ENCODE measurements at regions not wholly inside any gene's neighbourhood (a gene's known extent, or its start where the extent isn't known, plus 50 kb on each side); places are given as distances from the start of the nearest gene placed in this dataset.

DNA sequence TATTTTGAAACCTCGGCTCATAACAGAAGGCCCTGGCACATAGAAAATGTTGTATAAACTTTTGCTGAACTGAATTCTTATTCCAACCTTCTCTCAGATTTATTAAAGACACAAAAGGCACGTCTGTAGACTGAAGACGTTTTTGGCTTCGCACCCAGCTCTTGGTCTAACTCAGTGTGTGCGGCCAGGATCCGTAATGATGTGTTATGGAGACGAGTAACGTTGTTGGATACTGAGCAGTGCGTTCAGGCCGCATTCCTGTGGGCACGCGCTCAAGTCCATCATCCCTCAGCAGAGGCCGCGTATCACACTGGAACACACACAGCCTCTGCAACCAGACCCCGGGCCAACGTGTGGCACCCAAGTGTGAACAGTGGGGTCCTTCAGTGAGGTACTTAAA, 154.8 kb upstream of the RAB4A start:
- peaks cover 15% of the 10 kb centered on the region for H3K27me3 Mint-ChIP-seq (ENCODE audit: unreplicated experiment)
- H3K36me3 Mint-ChIP-seq (ENCODE audit: unreplicated experiment) = no peaks in the 10 kb centered on the region
- TF ChIP-seq, protein P1, sequence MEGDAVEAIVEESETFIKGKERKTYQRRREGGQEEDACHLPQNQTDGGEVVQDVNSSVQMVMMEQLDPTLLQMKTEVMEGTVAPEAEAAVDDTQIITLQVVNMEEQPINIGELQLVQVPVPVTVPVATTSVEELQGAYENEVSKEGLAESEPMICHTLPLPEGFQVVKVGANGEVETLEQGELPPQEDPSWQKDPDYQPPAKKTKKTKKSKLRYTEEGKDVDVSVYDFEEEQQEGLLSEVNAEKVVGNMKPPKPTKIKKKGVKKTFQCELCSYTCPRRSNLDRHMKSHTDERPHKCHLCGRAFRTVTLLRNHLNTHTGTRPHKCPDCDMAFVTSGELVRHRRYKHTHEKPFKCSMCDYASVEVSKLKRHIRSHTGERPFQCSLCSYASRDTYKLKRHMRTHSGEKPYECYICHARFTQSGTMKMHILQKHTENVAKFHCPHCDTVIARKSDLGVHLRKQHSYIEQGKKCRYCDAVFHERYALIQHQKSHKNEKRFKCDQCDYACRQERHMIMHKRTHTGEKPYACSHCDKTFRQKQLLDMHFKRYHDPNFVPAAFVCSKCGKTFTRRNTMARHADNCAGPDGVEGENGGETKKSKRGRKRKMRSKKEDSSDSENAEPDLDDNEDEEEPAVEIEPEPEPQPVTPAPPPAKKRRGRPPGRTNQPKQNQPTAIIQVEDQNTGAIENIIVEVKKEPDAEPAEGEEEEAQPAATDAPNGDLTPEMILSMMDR (IDR thresholded peaks at IDR 0.05) = no peak
- H3K4me1 Mint-ChIP-seq (ENCODE audit: unreplicated experiment) = no peaks in the 10 kb centered on the region
- no peak for DNase-seq (ENCODE audit: extremely low spot score, unreplicated experiment)
- no peak overlapping the region for H3K4me3 Mint-ChIP-seq (ENCODE audit: unreplicated experiment)
- no peak overlapping the region for H3K27ac Mint-ChIP-seq (ENCODE audit: unreplicated experiment)
- H3K9me3 Mint-ChIP-seq (ENCODE audit: unreplicated experiment) = peaks cover 4% of the 10 kb centered on the region

DNA sequence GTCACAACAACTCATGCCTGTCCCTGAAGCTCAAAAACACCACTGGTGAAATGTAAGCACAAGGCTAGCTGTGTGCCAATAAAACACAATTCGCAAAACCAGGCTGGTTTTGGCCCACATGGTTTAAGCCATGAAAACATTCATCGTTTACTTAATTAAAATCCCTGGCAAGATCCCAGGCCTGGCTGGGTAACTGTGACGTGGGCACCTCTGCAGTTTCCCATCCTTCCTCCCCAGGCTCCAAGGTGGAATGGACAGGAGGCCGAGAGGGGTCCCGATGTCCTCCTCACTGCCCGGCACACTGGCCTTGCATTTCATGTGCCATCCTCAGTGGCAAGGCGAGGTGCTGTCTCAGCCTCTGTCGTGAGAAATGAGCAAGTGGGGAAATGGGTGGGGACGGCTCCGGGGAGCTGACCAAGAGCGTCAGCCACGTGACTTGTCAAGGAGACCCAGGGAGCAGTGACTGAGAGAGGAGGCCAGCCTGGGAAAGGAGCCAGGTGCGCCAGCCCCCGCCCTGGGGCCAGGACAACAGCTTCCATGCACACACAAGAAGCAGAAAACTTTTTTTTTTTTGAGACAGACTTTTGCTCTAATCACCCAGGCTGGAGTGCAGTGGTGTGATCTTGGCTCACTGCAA, 153.1 kb upstream of the RAB4A start:
- Mint-ChIP-seq H3K36me3 (ENCODE audit: unreplicated experiment) (no peaks in the 10 kb centered on the region), H3K27ac (ENCODE audit: unreplicated experiment) (no peak overlapping the region), H3K27me3 (ENCODE audit: unreplicated experiment) (peaks cover 18% of the 10 kb centered on the region), H3K9me3 (ENCODE audit: unreplicated experiment) (peaks cover 4% of the 10 kb centered on the region), H3K4me1 (ENCODE audit: unreplicated experiment) (no peaks in the 10 kb centered on the region), H3K4me3 (ENCODE audit: unreplicated experiment) (no peak overlapping the region)
- TF ChIP-seq, protein P1 (IDR thresholded peaks at IDR 0.05) = no peak
- DNase-seq (ENCODE audit: extremely low spot score, unreplicated experiment) = no peak

DNA sequence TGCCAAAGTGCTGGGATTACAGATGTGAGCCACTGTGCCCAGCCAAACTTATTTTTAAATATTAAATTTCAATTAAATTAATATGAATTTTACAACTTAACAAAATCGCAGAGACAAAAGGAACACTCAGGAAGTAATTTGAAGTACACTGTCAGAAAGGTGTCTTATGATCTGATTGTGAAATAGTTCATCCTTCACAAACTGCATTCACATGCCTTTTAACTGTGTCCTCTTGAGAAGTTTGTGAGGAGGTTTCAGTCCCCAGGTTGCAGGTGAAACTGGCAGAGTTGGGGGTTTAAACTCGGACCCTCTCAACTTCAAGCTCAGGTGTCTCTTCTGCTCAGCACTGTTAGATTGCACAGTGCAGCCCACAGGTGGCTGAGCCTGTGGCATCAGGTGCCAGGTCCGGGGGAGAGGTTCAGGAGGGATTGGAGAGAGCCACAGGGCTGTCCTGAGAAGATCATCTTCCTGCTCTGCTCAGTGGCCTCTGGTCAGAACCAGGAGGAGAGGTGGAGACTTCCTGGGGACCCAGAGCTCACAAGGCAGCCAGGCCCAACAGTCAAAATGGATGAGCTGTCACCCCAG, 152.3 kb upstream of the RAB4A start:
- H3K9me3 Mint-ChIP-seq (ENCODE audit: unreplicated experiment) = peaks cover 4% of the 10 kb centered on the region
- H3K4me3 Mint-ChIP-seq (ENCODE audit: unreplicated experiment) = no peak overlapping the region
- no peaks in the 10 kb centered on the region for H3K4me1 Mint-ChIP-seq (ENCODE audit: unreplicated experiment)
- H3K27ac Mint-ChIP-seq (ENCODE audit: unreplicated experiment) = no peak overlapping the region
- DNase-seq (ENCODE audit: extremely low spot score, unreplicated experiment) = no peak
- TF ChIP-seq, protein P1 (IDR thresholded peaks at IDR 0.05) = no peak
- H3K36me3 Mint-ChIP-seq (ENCODE audit: unreplicated experiment) = no peaks in the 10 kb centered on the region
- peaks cover 25% of the 10 kb centered on the region for H3K27me3 Mint-ChIP-seq (ENCODE audit: unreplicated experiment)

DNA sequence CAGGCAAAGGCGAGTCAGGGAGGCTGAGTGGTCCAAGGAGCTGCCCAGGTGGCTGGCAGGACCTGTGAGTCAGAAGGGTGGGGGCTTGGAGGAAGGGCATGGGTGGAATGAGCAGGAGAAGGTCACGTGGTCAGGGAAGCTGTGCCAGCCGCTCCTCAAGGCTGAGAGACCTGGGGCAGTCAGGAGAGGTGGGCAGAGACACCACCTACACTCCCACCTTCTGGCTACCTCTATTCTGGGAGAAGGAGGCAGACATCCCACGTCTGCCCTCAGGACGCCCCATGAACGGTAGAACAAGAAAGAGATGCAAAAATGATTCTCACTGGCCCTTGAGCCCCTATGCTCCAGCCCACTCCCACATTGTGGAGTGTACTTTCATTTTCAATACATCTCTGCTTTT, 151.8 kb upstream of the RAB4A start:
- Mint-ChIP-seq H3K9me3 (ENCODE audit: unreplicated experiment) (peaks cover 4% of the 10 kb centered on the region), H3K36me3 (ENCODE audit: unreplicated experiment) (no peaks in the 10 kb centered on the region), H3K27ac (ENCODE audit: unreplicated experiment) (no peak overlapping the region), H3K27me3 (ENCODE audit: unreplicated experiment) (peaks cover 26% of the 10 kb centered on the region), H3K4me3 (ENCODE audit: unreplicated experiment) (no peak overlapping the region), H3K4me1 (ENCODE audit: unreplicated experiment) (no peaks in the 10 kb centered on the region)
- DNase-seq (ENCODE audit: extremely low spot score, unreplicated experiment) = no peak
- TF ChIP-seq, protein P1 (IDR thresholded peaks at IDR 0.05) = no peak

DNA sequence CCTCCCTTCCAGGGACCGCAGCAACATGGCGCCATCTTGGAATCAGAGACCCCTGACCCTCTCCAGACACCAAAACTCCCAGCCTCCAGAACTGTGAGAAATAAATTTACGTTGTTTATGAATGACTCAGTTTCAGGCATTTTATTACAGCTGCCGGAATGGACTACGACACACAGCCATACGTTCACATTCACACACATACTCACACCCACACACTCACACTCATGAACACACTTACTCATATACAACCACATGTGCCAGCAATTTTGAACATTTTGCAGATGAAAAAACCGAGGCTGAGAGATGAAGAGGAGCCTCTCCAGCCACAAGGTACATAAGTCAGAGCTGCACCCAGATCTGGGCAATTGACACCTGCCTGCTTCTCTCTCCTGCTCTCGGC, 151.0 kb upstream of the RAB4A start:
- Mint-ChIP-seq H3K27ac (ENCODE audit: unreplicated experiment) (no peak overlapping the region), H3K4me3 (ENCODE audit: unreplicated experiment) (no peak overlapping the region), H3K4me1 (ENCODE audit: unreplicated experiment) (no peaks in the 10 kb centered on the region), H3K36me3 (ENCODE audit: unreplicated experiment) (no peaks in the 10 kb centered on the region), H3K27me3 (ENCODE audit: unreplicated experiment) (peaks cover 27% of the 10 kb centered on the region), H3K9me3 (ENCODE audit: unreplicated experiment) (peaks cover 4% of the 10 kb centered on the region)
- TF ChIP-seq, protein P1 (IDR thresholded peaks at IDR 0.05) = no peak
- no peak for DNase-seq (ENCODE audit: extremely low spot score, unreplicated experiment)

All from osteocyte (in vitro differentiated cells).